ENCODE measurements at regions not wholly inside any gene's neighbourhood (a gene's known extent, or its start where the extent isn't known, plus 50 kb on each side); places are given as distances from the start of the nearest gene placed in this dataset.

GRCh38 chr17:74078363-74078941, 125.0 kb upstream of the RPL38 start:
- H3K4me1 ChIP-seq (replicated peaks in 1 of 4; ENCODE audit: control insufficient read depth in 3 of 4, insufficient read depth in 4 of 4, low read length in 3 of 4) = no peaks in the 10 kb centered on the region; a peak in 1 of 7 replicates
- no peak overlapping the region for H3K4ac ChIP-seq (replicated peaks; ENCODE audit: insufficient read length, low read depth, low read length)
- no peak overlapping the region for H4K5ac ChIP-seq (ENCODE audit: insufficient read length, low read depth, low read length)
- CTCF ChIA-PET (ENCODE audit: partially characterized antibody) = interaction anchor here (0.9 to 8.0 kb wide), 10 partner anchors 9 to 99 kb away, joined by 3 to 84 read pairs (median 4); no protein-coding TSS in a partner anchor
- H2AFZ ChIP-seq (ENCODE audit: low read length) = no peak overlapping the region
- TF ChIP-seq NANOG (IDR thresholded peaks at IDR 0.05; ENCODE audit: insufficient read depth, low read depth, low read length, poor library complexity, severe bottlenecking) (no peak), SP2 (IDR thresholded peaks at IDR 0.05; ENCODE audit: low read length) (no peak), KDM4A (IDR thresholded peaks at IDR 0.05; ENCODE audit: low read depth, low read length, severe bottlenecking) (no peak), E2F6 (IDR thresholded peaks at IDR 0.05) (no peak), MAX (IDR thresholded peaks at IDR 0.05) (no peak), ASH2L (IDR thresholded peaks at IDR 0.05; ENCODE audit: low read length) (no peak), JUN (IDR thresholded peaks at IDR 0.05; ENCODE audit: low read depth, low read length) (no peak), CEBPB (IDR thresholded peaks at IDR 0.05; ENCODE audit: low read depth, low read length) (no peak), KDM1A (IDR thresholded peaks at IDR 0.05; ENCODE audit: borderline replicate concordance, low read length) (no peak), SAP30 (IDR thresholded peaks at IDR 0.05; ENCODE audit: insufficient read depth, insufficient replicate concordance, low read length) (no peak), SIX5 (IDR thresholded peaks at IDR 0.05; ENCODE audit: low read depth, low read length) (no peak), BCL11A (IDR thresholded peaks at IDR 0.05; ENCODE audit: low read depth in 2 of 2, low read length in 2 of 2) (no peak)
- H3K9me3 ChIP-seq (ENCODE audit: insufficient read depth in 2 of 2, low read depth in 1 of 2, low read length in 1 of 2) = peaks cover 3 to 4% of the 10 kb centered on the region in 2 experiments; a peak in 3 of 4 replicates
- H3K23ac ChIP-seq (ENCODE audit: insufficient read length) = no peak overlapping the region
- H4K8ac ChIP-seq (ENCODE audit: extremely low read depth, insufficient read depth, low read length) = no peak overlapping the region
- no peak overlapping the region for H2BK15ac ChIP-seq (ENCODE audit: low read length)
- H3K23me2 ChIP-seq (ENCODE audit: low read depth, low read length) = peaks cover 8% of the 10 kb centered on the region; the same call in 1 of the 2 replicates
- DNase-seq (ENCODE audit: low read depth in 1 of 2, low spot score in 2 of 2) = no peak
- H2BK5ac ChIP-seq (ENCODE audit: low read depth, low read length) = no peak overlapping the region
- no peak overlapping the region for H2BK12ac ChIP-seq (ENCODE audit: low read depth, low read length)
- no peak overlapping the region for H4K91ac ChIP-seq (replicated peaks; ENCODE audit: insufficient read length, low read length)
- H3K4me3 ChIP-seq (ENCODE audit: extremely low read depth in 1 of 4, insufficient read depth in 2 of 4, low read depth in 3 of 4, low read length in 4 of 4) = no peak overlapping the region
- no peaks in the 10 kb centered on the region for H3K79me1 ChIP-seq (ENCODE audit: low read depth, low read length)
- no peak overlapping the region for H3K14ac ChIP-seq (ENCODE audit: insufficient read length)
- H3K18ac ChIP-seq (ENCODE audit: extremely low read depth, low read length) = no peak overlapping the region
- no peaks in the 10 kb centered on the region for H3K79me2 ChIP-seq (ENCODE audit: control insufficient read depth in 1 of 2, insufficient read depth in 2 of 2, low read length in 2 of 2)
- no peak overlapping the region for H2AK5ac ChIP-seq (ENCODE audit: low read depth, low read length)
- no peak overlapping the region for H2BK20ac ChIP-seq (ENCODE audit: low read length)
- POLR2A ChIA-PET (ENCODE audit: partially characterized antibody) = interaction anchor here (0.9 to 1.2 kb wide), 2 partner anchors 18 to 192 kb away, joined by 3 read pairs; no protein-coding TSS in a partner anchor
- H2BK120ac ChIP-seq (replicated peaks; ENCODE audit: low read depth, low read length) = no peak overlapping the region
- H3K56ac ChIP-seq (replicated peaks; ENCODE audit: insufficient read length, low read depth, low read length) = no peak overlapping the region
- H3K27ac ChIP-seq (ENCODE audit: low read depth, low read length) = no peak overlapping the region
- no peak for FAIRE-seq
- H4K20me1 ChIP-seq (replicated peaks in 1 of 2; ENCODE audit: control insufficient read depth in 1 of 2, insufficient read depth in 2 of 2, low read length in 2 of 2) = peaks cover 0 to 7% of the 10 kb centered on the region in 2 experiments
- H3K4me2 ChIP-seq (ENCODE audit: insufficient read depth in 1 of 2, low read depth in 2 of 2, low read length in 2 of 2) = no peak overlapping the region
- WGBS, 2 experiments (ENCODE audit: extremely low coverage in 1 of 2, insufficient coverage in 1 of 2, insufficient read length in 1 of 2, insufficient replicate concordance in 2 of 2, low coverage in 1 of 2, low lambda C conversion rate in 2 of 2, missing lambda C conversion rate in 1 of 2) = 91% methylated on average over 12 of the region's 12 CpGs; no CpG with 5 or more reads in 1 of the 2 experiments
- no peaks in the 10 kb centered on the region; a peak in 1 of 7 replicates for H3K27me3 ChIP-seq (replicated peaks in 1 of 4; ENCODE audit: control insufficient read depth in 3 of 4, extremely low read depth in 1 of 4, insufficient read depth in 3 of 4, low read length in 3 of 4)
- no peak overlapping the region for H3K9ac ChIP-seq (replicated peaks in 1 of 4; ENCODE audit: extremely low read depth in 1 of 4, low read depth in 3 of 4, low read length in 3 of 4)
- no peaks in the 10 kb centered on the region for H3K36me3 ChIP-seq (ENCODE audit: control insufficient read depth in 2 of 4, insufficient read depth in 4 of 4, low read length in 3 of 4)
